ENCODE measurements at regions not wholly inside any gene's neighbourhood (a gene's known extent, or its start where the extent isn't known, plus 50 kb on each side); places are given as distances from the start of the nearest gene placed in this dataset.

- Histone ChIP-seq H3K27me3 (replicated peaks; ENCODE audit: insufficient read depth) (no peaks in the 10 kb centered on the region), H3K9me2 (ENCODE audit: insufficient read depth) (no peaks in the 10 kb centered on the region), H3K9me3 (ENCODE audit: low read depth) (no peaks in the 10 kb centered on the region), H3K36me3 (ENCODE audit: low read depth) (no peaks in the 10 kb centered on the region), H2AFZ (no peak overlapping the region), H4K20me1 (ENCODE audit: insufficient read depth) (no peaks in the 10 kb centered on the region), H3K4me3 (no peak overlapping the region), H3K79me2 (ENCODE audit: insufficient read depth) (no peaks in the 10 kb centered on the region), H3K4me2 (ENCODE audit: unreplicated experiment) (no peak overlapping the region), H3F3A (ENCODE audit: insufficient read depth) (no peaks in the 10 kb centered on the region), H3K27ac (no peak overlapping the region), H3K9ac (no peak overlapping the region), H3K4me1 (ENCODE audit: insufficient read depth) (no peaks in the 10 kb centered on the region)
- in situ Hi-C loops (cut with MboI) = no loop called here
- WGBS, 2 experiments (ENCODE audit: low coverage in 1 of 2, low lambda C conversion rate in 2 of 2, missing lambda C conversion rate in 2 of 2) = 3 to 6% methylated on average over 2 of the region's 2 CpGs
- DNase-seq = no peak
- TF ChIP-seq EZH2 (IDR thresholded peaks at IDR 0.05; ENCODE audit: insufficient read depth, poor library complexity, severe bottlenecking) (no peak), EZH2phosphoT487 (IDR thresholded peaks at IDR 0.05; ENCODE audit: insufficient read depth, low read depth) (no peak)
Observed at GRCh38 chr11:116387641-116388040, 385.1 kb downstream of the BUD13 start.

DNA sequence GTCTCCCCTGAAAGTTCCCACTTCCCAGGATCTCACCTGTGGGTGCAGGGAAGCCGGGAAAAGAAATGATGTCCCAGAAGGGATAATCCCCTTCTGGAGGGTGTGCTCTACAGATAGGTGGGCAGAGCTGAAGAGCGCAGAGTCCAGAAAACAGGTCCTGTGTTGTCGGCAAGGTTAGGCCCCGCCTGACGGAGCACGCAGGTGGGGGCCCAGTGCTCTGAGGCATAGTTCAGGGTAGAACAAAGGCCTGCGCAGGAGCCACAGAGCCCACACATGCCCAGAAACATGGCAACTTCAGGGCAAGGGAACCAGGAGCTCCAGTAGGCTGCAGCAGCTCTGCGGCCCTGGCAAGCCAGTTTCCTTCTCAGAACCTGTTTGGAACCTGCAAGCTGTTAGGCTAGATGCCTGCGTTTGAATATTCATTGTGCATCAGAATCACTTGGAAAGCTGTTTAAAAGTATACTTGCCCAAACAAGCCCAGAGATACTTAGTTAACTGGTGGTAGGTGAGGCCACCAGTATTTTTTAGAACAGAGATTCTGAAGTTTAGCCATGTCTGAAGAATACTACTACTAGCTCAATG, 386.6 kb downstream of the BUD13 start:
- Histone ChIP-seq H3K4me2 (ENCODE audit: unreplicated experiment) (no peak overlapping the region), H3K36me3 (ENCODE audit: low read depth) (no peaks in the 10 kb centered on the region), H3K9me3 (ENCODE audit: low read depth) (no peaks in the 10 kb centered on the region), H3F3A (ENCODE audit: insufficient read depth) (no peaks in the 10 kb centered on the region), H4K20me1 (ENCODE audit: insufficient read depth) (no peaks in the 10 kb centered on the region), H2AFZ (no peak overlapping the region), H3K79me2 (ENCODE audit: insufficient read depth) (no peaks in the 10 kb centered on the region), H3K9ac (no peak overlapping the region), H3K4me3 (no peak overlapping the region), H3K27me3 (replicated peaks; ENCODE audit: insufficient read depth) (no peaks in the 10 kb centered on the region), H3K4me1 (ENCODE audit: insufficient read depth) (no peaks in the 10 kb centered on the region), H3K9me2 (ENCODE audit: insufficient read depth) (no peaks in the 10 kb centered on the region), H3K27ac (no peak overlapping the region)
- 49 to 54% methylated on average over 8 to 9 of the region's 9 CpGs for WGBS, 2 experiments (ENCODE audit: low coverage in 1 of 2, low lambda C conversion rate in 2 of 2, missing lambda C conversion rate in 2 of 2)
- no peak for DNase-seq
- TF ChIP-seq EZH2 (IDR thresholded peaks at IDR 0.05; ENCODE audit: insufficient read depth, poor library complexity, severe bottlenecking) = no peak
- no peak for TF ChIP-seq EZH2phosphoT487 (IDR thresholded peaks at IDR 0.05; ENCODE audit: insufficient read depth, low read depth)
- in situ Hi-C loops (cut with MboI) = no loop called here

DNA sequence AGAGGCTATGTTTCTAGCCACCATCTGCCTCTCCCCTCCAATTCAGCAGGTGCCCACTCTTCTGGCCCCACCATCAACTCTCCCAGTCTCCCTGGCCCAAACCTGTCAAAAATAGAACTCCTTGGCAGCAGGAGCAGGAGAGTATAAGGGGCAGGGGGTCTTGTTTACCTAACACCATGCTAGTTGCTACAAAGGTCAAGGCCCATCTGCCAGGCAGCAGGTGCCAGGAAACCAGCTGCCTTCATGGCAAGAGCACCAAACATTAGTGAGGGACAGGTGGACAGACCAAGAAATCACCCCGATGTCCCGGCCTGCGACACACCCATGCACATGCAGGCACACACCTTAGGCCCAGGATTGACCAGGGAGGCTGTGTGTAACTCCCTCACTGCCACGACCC, 387.9 kb downstream of the BUD13 start:
- in situ Hi-C loops (cut with MboI) = no loop called here
- Histone ChIP-seq H3K27me3 (replicated peaks; ENCODE audit: insufficient read depth) (no peaks in the 10 kb centered on the region), H3K4me3 (no peak overlapping the region), H3K4me2 (ENCODE audit: unreplicated experiment) (no peak overlapping the region), H3K9me2 (ENCODE audit: insufficient read depth) (no peaks in the 10 kb centered on the region; the same call in 1 of the 2 replicates), H3K79me2 (ENCODE audit: insufficient read depth) (no peaks in the 10 kb centered on the region), H3K27ac (no peak overlapping the region), H4K20me1 (ENCODE audit: insufficient read depth) (no peaks in the 10 kb centered on the region), H3K9ac (no peak overlapping the region), H3K9me3 (ENCODE audit: low read depth) (no peaks in the 10 kb centered on the region), H2AFZ (no peak overlapping the region), H3F3A (ENCODE audit: insufficient read depth) (no peaks in the 10 kb centered on the region), H3K36me3 (ENCODE audit: low read depth) (no peaks in the 10 kb centered on the region), H3K4me1 (ENCODE audit: insufficient read depth) (no peaks in the 10 kb centered on the region)
- WGBS, 2 experiments (ENCODE audit: low coverage in 1 of 2, low lambda C conversion rate in 2 of 2, missing lambda C conversion rate in 2 of 2) = 24 to 48% methylated on average over 4 of the region's 4 CpGs
- no peak for DNase-seq
- TF ChIP-seq EZH2phosphoT487 (IDR thresholded peaks at IDR 0.05; ENCODE audit: insufficient read depth, low read depth) (no peak), EZH2 (IDR thresholded peaks at IDR 0.05; ENCODE audit: insufficient read depth, poor library complexity, severe bottlenecking) (no peak)

DNA sequence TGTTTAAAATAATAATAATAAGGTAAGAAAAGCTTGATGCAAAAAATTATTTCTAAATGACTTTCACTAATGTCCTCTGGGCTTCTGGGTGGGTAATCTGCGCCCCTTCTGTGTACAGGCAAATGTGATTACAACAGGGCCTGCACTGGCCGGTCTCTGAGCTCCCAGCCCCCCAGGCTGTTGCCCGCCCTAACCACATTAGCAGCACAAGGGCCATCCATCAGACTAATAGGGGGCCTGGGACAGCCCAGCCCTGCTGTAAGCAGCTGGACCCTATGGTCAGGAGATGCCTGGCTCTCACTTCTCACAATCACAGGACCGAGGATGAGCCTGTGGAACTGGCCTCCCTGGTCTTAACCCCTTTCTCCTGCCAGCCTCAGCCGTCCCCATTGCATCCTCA, 388.4 kb downstream of the BUD13 start:
- H3K4me3 ChIP-seq = no peak overlapping the region
- WGBS, 2 experiments (ENCODE audit: low coverage in 1 of 2, low lambda C conversion rate in 2 of 2, missing lambda C conversion rate in 2 of 2) = 7 to 9% methylated on average over 5 of the region's 5 CpGs
- H3K9me3 ChIP-seq (ENCODE audit: low read depth) = no peaks in the 10 kb centered on the region
- TF ChIP-seq EZH2phosphoT487 (IDR thresholded peaks at IDR 0.05; ENCODE audit: insufficient read depth, low read depth) (no peak), EZH2 (IDR thresholded peaks at IDR 0.05; ENCODE audit: insufficient read depth, poor library complexity, severe bottlenecking) (no peak)
- no peaks in the 10 kb centered on the region for H4K20me1 ChIP-seq (ENCODE audit: insufficient read depth)
- no peak overlapping the region for H2AFZ ChIP-seq
- H3F3A ChIP-seq (ENCODE audit: insufficient read depth) = no peaks in the 10 kb centered on the region
- no peaks in the 10 kb centered on the region for H3K4me1 ChIP-seq (ENCODE audit: insufficient read depth)
- H3K9me2 ChIP-seq (ENCODE audit: insufficient read depth) = no peaks in the 10 kb centered on the region; the same call in 1 of the 2 replicates
- no peaks in the 10 kb centered on the region for H3K79me2 ChIP-seq (ENCODE audit: insufficient read depth)
- DNase-seq = no peak
- H3K27me3 ChIP-seq (replicated peaks; ENCODE audit: insufficient read depth) = no peaks in the 10 kb centered on the region
- H3K27ac ChIP-seq = no peak overlapping the region
- in situ Hi-C loops (cut with MboI) = no loop called here
- H3K9ac ChIP-seq = no peak overlapping the region
- H3K4me2 ChIP-seq (ENCODE audit: unreplicated experiment) = no peak overlapping the region
- H3K36me3 ChIP-seq (ENCODE audit: low read depth) = no peaks in the 10 kb centered on the region

All from GM23248 (cell line).